Natural killer cell (primary cell): ENCODE measurements at regions not wholly inside any gene's neighbourhood (a gene's known extent, or its start where the extent isn't known, plus 50 kb on each side); places are given as distances from the start of the nearest gene placed in this dataset.

Experiments
- ATAC-seq, 3 donors: fragments of 150-1000 bp in 2 of 3; fragments of 200-7000 bp in 1 of 3; cut with Tn5 transposase; 1 replicate in 1 of 3; 2 replicates in 2 of 3; pipeline ENCODE4 v1.10.0; 2021; ENCODE audit warnings: mild to moderate bottlenecking in 2 of 3, moderate library complexity in 2 of 3
- DNase-seq, 2 donors: peaks; one replicate each; pipeline versions ENCODE4 v3.0.0 to v3.0.0-alpha.2; 2013 to 2021; ENCODE audit warnings: mixed read lengths in 1 of 2
- H3K27ac ChIP-seq: one replicate; pipeline ENCODE4 v1.5.1; 2013; ENCODE audit warnings: mild to moderate bottlenecking, low read length
- H3K27me3 ChIP-seq: one replicate; pipeline ENCODE4 v1.6.1; 2013; ENCODE audit warnings: low read length; ENCODE audit not compliant: control insufficient read depth, insufficient read depth
- H3K36me3 ChIP-seq: one replicate; pipeline ENCODE4 v1.6.1; 2013; ENCODE audit warnings: low read length; ENCODE audit not compliant: control insufficient read depth, insufficient read depth
- H3K4me1 ChIP-seq: one replicate; pipeline ENCODE4 v1.6.1; 2013; ENCODE audit warnings: low read length; ENCODE audit not compliant: control insufficient read depth, insufficient read depth
- H3K4me3 ChIP-seq: one replicate; pipeline ENCODE4 v1.5.1; 2013; ENCODE audit warnings: low read length
- H3K9me3 ChIP-seq: one replicate; pipeline ENCODE4 v1.6.1; 2013; ENCODE audit warnings: low read length; ENCODE audit not compliant: control insufficient read depth, insufficient read depth
- H3K27ac Mint-ChIP-seq, 2 donors: one replicate each; pipeline ENCODE4 v1.8.0; 2022; ENCODE audit warnings: mild to moderate bottlenecking in 2 of 2, mixed read lengths in 2 of 2, moderate library complexity in 1 of 2
- H3K27me3 Mint-ChIP-seq, 2 donors: one replicate each; pipeline ENCODE4 v1.8.0; 2022; ENCODE audit warnings: low read depth in 2 of 2, mixed read lengths in 2 of 2
- H3K36me3 Mint-ChIP-seq: one replicate; pipeline ENCODE4 v1.8.0; 2022; ENCODE audit warnings: mixed read lengths
- H3K4me1 Mint-ChIP-seq, 2 donors: one replicate each; pipeline ENCODE4 v1.8.0; 2022; ENCODE audit warnings: mixed read lengths in 2 of 2
- H3K4me3 Mint-ChIP-seq: one replicate; pipeline ENCODE4 v1.8.0; 2022; ENCODE audit warnings: mild to moderate bottlenecking, moderate library complexity, mixed read lengths
- H3K9me3 Mint-ChIP-seq, 2 donors: one replicate each; pipeline ENCODE4 v1.8.0; 2022; ENCODE audit warnings: mixed read lengths in 2 of 2
- WGBS: methylation state at CpG from one replicate; pipeline ENCODE4 v1.1.7; 2013; ENCODE audit warnings: missing lambda C conversion rate; ENCODE audit not compliant: insufficient coverage; 5-methylcytosine and 5-hydroxymethylcytosine counted together
- intact Hi-C: fragments of 100-400 bp; cut with micrococcal nuclease; formaldehyde crosslinking; loops from one replicate; pipeline ENCODE4 v1.14.2; 2022
- TF ChIP-seq, protein P1 (sequence below): fragments of 200-600 bp; IDR thresholded peaks from one replicate; pipeline ENCODE4 v1.8.0; 2022; ENCODE audit warnings: antibody characterized with exemption

DNA sequence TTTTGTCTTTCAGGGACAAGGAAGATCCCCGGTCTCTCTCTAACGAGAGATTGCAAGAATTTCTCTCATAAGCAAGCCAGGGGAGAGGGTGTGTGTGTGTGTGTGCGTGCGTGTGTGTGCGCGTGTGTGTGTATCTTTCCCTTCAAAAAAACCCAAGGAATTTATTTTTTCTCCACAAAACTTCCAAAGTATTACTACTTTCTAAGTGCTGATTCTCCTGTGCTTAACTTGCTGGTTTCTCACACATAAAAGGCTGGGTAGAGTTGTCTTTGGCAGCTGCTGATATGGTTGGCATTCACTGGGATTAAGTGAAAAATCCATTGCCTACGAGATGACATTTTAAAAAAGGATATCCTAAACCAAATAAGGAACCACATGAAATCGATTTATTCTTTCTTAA is 435.7 kb downstream of the RAPGEF2 start:
- no peaks in the 10 kb centered on the region for H3K27me3 Mint-ChIP-seq
- no peak overlapping the region for H3K4me3 Mint-ChIP-seq
- TF ChIP-seq, protein P1, sequence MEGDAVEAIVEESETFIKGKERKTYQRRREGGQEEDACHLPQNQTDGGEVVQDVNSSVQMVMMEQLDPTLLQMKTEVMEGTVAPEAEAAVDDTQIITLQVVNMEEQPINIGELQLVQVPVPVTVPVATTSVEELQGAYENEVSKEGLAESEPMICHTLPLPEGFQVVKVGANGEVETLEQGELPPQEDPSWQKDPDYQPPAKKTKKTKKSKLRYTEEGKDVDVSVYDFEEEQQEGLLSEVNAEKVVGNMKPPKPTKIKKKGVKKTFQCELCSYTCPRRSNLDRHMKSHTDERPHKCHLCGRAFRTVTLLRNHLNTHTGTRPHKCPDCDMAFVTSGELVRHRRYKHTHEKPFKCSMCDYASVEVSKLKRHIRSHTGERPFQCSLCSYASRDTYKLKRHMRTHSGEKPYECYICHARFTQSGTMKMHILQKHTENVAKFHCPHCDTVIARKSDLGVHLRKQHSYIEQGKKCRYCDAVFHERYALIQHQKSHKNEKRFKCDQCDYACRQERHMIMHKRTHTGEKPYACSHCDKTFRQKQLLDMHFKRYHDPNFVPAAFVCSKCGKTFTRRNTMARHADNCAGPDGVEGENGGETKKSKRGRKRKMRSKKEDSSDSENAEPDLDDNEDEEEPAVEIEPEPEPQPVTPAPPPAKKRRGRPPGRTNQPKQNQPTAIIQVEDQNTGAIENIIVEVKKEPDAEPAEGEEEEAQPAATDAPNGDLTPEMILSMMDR: no peak
- Histone ChIP-seq H3K36me3 (no peaks in the 10 kb centered on the region), H3K4me1 (no peaks in the 10 kb centered on the region), H3K9me3 (no peaks in the 10 kb centered on the region), H3K27me3 (no peaks in the 10 kb centered on the region), H3K27ac (no peak overlapping the region), H3K4me3 (no peak overlapping the region)
- no peaks in the 10 kb centered on the region for H3K4me1 Mint-ChIP-seq
- ATAC-seq: no peak
- intact Hi-C loops: no loop called here
- H3K36me3 Mint-ChIP-seq: peaks cover 10% of the 10 kb centered on the region
- no peak overlapping the region for H3K27ac Mint-ChIP-seq
- H3K9me3 Mint-ChIP-seq: peaks cover 23 to 30% of the 10 kb centered on the region in 2 donors
- 48% methylated on average over 2 of the region's 8 CpGs for WGBS
- no peak for DNase-seq

DNA sequence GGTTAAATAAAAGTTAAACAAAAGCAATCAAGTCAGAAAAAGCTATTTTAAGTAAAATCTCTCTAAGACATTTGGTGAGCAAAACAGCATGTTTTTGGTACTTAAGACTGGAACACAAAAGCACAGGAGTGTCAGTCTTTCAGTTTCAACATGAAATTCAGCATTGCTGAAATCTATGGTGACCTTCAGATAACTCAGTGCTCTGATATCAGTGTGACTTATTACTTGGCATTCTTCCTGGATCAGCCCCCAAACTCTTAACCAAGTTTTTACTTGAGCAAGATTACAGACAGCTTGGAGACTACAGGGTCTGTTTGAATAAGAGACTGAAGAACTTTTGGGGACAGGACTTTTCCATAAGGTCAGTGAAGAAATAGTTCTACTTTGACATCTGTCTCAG is 437.2 kb downstream of the RAPGEF2 start:
- DNase-seq (no peak), ATAC-seq (no peak)
- peaks cover 17 to 24% of the 10 kb centered on the region in 2 donors for H3K9me3 Mint-ChIP-seq
- no peak overlapping the region for H3K27ac Mint-ChIP-seq
- peaks cover 10% of the 10 kb centered on the region for H3K36me3 Mint-ChIP-seq
- Histone ChIP-seq H3K36me3 (no peaks in the 10 kb centered on the region), H3K4me1 (no peaks in the 10 kb centered on the region), H3K4me3 (no peak overlapping the region), H3K9me3 (no peaks in the 10 kb centered on the region), H3K27ac (no peak overlapping the region), H3K27me3 (no peaks in the 10 kb centered on the region)
- H3K27me3 Mint-ChIP-seq: no peaks in the 10 kb centered on the region
- no peak overlapping the region for H3K4me3 Mint-ChIP-seq
- intact Hi-C loops: no loop called here
- H3K4me1 Mint-ChIP-seq: no peaks in the 10 kb centered on the region
- TF ChIP-seq, protein P1: no peak

DNA sequence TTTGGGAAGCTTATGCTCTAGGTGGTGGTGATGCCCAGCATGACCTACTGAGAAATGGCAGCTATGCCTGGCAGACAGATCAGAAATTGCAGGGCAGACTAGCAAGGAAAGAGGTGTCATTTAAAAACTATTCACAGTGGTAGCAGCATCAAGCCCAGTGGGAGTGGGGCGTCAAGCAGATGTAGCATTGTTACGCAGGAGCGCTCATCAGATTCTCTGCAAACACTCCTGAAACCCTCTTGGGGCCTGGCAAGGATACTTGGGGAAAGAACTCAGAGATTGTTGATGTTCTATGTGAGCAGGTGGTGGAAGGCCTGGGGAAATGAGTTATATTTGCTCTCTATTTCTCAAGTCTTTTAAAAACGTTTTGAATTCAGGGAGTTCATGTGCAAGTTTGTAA is 437.6 kb downstream of the RAPGEF2 start:
- Mint-ChIP-seq H3K9me3 (peaks cover 14 to 21% of the 10 kb centered on the region in 2 donors), H3K4me3 (no peak overlapping the region), H3K36me3 (peaks cover 10% of the 10 kb centered on the region), H3K27ac (no peak overlapping the region), H3K27me3 (no peaks in the 10 kb centered on the region), H3K4me1 (no peaks in the 10 kb centered on the region)
- ATAC-seq: no peak
- TF ChIP-seq, protein P1: no peak
- Histone ChIP-seq H3K9me3 (no peaks in the 10 kb centered on the region), H3K27ac (no peak overlapping the region), H3K4me1 (no peaks in the 10 kb centered on the region), H3K27me3 (no peaks in the 10 kb centered on the region), H3K36me3 (no peaks in the 10 kb centered on the region), H3K4me3 (no peak overlapping the region)
- DNase-seq: no peak
- intact Hi-C loops: no loop called here
- WGBS: 72% methylated on average over 4 of the region's 4 CpGs

DNA sequence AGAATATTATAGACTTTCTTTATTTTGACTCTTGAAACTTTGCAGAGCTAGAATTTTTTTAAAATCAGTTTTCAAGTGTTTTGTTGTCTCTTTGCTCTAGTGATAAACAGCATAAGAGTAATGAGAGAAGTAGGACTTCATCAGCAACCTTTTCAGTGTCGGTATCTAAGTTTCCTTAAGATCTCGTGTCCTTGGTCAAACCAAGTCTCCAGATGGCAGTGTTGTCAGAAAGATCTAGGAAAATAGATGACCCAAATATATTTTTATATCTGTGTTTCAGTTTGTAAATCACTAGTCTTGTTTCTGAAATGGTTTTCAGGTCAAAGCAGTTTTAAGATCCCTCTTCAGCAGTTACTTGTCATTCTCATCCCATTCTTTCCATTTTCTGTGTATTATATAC is 438.3 kb downstream of the RAPGEF2 start:
- H3K9me3 Mint-ChIP-seq: peaks cover 15 to 17% of the 10 kb centered on the region in 2 donors
- no peak overlapping the region for H3K27ac Mint-ChIP-seq
- Histone ChIP-seq H3K4me1 (no peaks in the 10 kb centered on the region), H3K9me3 (no peaks in the 10 kb centered on the region), H3K36me3 (no peaks in the 10 kb centered on the region), H3K4me3 (no peak overlapping the region), H3K27ac (no peak overlapping the region), H3K27me3 (no peaks in the 10 kb centered on the region)
- no peak overlapping the region for H3K4me3 Mint-ChIP-seq
- no peaks in the 10 kb centered on the region for H3K27me3 Mint-ChIP-seq
- 100% methylated on average over 1 of the region's 2 CpGs for WGBS
- TF ChIP-seq, protein P1: no peak
- H3K4me1 Mint-ChIP-seq: no peaks in the 10 kb centered on the region
- intact Hi-C loops: no loop called here
- DNase-seq: no peak
- peaks cover 9% of the 10 kb centered on the region for H3K36me3 Mint-ChIP-seq
- no peak for ATAC-seq
